GM19025 (cell line): ENCODE measurements at regions not wholly inside any gene's neighbourhood (a gene's known extent, or its start where the extent isn't known, plus 50 kb on each side); places are given as distances from the start of the nearest gene placed in this dataset.

ENCODE experiments used
- ATAC-seq: cut with Tn5 transposase; IDR thresholded peaks from one replicate; pipeline ENCODE4 v1.9.1; 2021; ENCODE audit warnings: mild to moderate bottlenecking, low read depth, moderate library complexity; ENCODE audit not compliant: unreplicated experiment

DNA sequence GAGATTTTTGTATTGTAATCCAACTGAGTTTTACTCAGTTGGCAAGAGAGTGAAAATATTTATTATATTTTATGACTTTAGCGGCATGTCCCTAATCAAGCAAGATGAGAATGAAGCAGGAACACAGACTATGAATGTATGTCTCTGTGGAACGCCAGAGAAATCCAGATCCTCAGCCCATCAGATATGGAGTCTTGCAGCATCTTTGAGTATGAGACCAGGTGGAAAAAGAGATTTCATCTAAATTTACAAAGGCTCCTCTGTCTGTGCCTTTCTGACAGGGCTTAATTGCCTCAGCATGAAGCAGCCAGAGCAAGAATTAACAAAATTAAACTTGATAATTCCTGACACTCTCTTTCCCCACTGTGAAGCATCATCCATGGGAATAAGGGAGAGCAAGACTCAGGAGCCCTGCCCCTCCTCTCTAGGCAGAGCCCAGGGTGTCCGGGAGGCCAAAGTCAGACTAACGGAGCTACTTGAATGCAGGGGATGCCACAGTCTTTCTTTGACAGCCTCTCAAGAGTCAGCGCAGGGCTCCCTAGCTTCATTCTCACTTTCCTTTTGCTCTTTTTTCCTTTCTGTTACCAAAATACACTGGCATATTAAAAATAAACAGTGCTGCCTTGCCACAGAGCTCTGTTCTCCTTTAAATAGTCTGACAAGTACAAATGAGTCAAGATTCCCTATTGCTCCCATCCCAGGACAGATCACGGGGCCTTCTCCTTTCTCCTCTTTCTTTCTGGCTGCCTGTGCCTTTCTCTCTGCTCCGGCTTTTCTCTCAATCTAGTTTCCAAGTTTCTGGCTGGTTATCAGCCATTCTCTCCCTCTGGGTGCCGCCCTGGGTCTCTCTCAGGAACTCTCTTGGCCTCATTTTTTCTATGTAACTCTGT is 132.2 kb upstream of the INHBA start:
- no peak for ATAC-seq

DNA sequence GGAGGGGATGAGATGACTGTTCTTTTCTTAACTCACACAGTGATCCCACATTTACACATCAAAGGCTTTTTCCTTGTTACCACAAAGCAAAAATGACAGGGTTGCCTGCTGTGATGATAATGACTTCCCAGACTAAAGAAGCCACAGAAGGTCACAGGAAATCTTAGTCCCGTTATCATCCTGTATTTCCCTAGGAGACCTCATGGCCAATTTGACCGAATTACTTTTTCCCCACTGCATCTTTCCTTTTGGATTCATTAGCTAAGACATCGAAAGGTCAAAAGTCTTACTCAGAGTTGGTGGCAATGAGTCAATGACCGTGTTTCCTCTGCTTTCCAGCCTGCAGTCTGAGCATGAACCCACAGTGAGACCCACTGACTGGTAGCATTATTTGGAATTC is 130.1 kb upstream of the INHBA start:
- ATAC-seq: no peak

DNA sequence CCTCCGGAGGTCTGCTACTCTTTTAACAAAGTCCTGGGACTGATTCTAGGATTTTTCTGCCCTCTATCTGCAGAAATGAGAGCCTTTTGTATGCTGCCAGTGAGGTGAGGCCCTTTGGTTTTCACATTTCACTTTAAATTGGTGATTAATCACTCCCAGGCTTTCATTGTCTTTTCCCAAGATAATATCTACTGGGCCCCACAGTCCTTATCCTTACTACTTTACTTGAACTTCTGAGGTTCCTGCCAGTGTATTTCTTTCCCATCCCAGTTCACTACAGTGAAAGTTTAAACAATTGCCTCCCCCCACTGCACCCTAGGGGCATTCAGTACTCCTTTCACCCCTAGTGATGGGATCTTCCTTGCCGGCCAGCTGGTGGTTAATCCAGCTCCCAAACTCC is 127.4 kb upstream of the INHBA start:
- no peak for ATAC-seq

DNA sequence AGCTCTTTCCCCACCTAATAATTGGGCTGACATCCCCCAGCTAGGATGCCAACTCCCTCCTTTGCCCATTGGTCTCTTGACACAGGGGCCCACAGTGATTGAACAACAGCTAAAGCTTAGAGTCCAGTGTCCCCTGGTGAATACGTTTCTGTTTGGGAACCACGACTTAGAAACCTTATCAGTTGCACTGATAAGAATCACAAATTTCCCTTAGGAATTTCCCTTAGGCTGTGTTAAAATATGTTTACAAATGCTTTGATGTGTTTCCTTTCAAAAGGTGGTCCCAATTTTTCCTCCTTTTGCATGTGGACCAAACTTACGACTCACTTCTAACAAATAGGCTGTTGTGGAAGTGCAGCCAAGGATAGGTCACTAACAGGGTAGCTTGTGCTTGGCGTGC is 126.0 kb upstream of the INHBA start:
- no peak for ATAC-seq

DNA sequence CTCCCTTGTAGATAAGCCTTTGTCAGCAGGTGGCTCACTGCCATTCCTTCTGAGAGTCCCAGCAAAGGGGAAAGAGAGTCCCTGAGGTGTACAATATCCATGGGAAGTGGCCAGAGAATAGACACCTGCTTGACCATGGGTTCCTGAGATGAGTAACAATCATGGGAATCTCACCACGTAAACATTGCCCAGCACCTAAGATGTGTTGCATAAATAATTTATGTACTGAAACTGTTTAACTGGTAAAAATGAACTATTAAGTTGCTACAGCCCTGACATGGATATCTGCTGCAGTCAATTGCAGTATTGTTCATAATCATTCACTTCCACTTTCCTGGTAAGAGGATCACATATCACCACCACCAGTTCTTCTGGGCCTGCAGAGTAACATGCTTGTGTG is 123.8 kb upstream of the INHBA start:
- no peak for ATAC-seq

DNA sequence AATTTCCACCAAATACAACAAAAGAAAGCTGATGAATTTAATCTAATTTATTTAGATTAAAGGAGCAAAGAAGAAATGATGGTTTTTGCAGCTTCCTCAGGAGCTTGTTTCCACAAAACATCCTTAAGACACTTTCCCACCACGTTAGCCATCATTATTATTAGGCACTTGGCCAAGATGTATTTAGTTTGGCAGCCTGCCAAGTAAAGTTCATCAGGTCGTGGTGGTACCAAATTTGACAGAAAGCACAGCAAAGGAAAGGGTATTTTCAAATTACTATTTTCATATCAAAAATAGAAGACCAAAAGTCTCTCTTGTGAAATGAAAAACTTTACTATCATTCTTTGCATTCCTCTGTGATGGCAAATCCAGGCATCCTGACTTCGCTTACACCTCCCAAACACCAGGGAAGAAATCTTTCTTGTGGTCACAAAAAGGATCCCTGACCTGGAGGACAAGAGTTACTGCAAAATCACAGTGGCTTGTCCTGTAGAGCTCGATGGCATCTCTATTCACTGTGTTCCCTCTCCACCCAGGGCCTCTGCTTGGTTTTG is 123.1 kb upstream of the INHBA start:
- ATAC-seq: no peak

DNA sequence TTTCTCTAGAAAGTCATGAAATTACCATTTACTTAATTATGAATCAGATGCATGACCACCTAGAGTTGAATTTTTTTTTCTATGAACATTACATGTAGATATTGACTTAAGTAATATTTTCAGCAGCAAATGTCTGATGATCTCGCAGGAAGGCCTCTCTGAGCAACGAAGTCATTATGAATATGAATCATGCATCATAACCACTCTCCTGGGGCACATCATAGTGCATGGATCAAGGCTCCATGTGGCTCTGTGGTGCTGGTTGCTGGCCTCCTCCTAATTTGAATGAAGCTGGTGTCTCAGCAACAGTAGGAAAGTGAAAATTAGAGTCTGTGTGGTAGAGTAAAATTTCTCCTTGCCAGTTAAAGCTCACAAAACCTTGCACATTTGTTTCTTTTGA is 121.4 kb upstream of the INHBA start:
- ATAC-seq: no peak

DNA sequence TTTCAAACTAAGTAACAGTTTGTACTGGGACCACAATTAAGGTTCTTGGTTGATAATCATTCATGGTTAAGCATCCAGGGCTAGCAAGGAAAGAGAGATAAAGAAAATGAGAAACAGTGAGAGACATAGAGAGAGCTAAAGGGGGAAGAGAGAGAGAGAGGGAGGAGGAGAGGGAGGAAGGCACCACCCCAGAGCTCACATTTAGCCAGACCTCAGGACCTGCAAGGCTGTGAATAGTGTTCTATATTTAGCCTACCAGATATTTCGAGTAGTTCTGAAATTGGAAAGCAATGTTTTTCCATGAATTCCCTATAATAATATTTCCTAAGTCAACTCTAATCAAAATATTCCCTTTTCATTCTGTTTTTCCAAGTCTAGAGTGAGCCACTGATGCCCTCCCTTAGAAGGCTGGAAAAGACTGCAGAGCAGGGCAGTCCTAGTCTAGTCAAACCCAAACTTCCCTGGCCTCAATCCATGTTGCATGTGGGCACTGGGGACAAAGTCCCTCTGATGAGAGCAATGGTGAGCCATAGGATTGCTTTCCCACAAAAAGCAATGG is 119.4 kb upstream of the INHBA start:
- no peak for ATAC-seq

DNA sequence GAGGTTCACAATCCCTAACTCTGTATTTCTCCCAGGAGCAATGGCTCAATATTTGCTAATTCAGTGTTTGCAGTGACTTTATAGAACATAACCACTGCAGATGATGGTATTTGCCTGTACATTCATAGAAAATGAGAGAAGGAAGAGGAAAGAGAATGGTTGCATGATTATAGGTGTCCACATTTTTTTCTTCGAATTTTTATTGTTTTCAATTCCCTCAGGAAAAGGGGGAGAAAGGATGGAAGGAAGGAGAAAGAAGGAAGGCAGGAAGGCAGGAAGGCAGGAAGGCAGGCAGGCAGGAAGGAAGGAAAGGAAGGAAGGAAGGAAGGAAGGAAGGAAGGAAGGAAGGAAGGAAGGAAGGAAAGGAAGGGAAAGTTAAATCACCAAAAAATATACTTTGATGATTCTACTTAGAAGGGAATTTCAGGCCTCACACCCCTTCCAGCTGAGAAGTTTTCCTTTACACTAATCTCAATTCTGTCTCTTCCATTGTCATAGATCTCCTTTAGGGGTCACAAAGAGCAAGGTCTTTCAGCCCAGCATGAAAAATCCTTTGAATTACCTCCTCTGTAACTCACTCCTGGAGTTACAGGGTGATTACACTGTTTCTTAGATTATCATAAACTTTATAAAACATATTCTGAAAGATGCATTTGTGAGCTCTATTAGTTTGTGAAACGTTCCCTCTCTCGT is 118.8 kb upstream of the INHBA start:
- no peak for ATAC-seq

DNA sequence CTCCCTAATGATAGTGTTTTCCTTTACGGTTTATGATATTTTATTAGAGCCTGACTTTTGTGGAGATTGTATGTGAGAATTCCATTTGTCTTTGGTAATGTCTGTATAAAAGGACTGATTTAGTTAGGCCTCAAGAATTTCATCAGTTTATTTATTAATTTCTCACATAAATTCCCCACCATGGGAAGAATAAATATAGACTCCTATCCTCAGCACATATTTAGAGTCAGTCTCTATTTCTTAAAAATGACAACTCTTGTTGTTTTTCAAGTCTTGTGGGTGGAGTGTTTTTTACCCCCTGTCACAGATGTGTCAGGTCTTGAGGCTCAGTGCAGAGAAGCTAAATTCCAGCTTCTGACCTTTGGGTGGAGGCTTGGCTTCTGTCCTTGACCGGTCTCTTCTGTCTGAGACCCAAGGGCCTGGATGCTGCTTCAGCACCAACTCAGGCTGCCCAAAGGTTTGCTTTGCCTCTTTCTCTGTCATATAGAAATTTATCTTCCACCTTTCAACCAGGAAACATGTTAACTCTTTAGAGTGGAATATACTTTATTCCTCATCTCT is 117.3 kb upstream of the INHBA start:
- ATAC-seq: no peak

DNA sequence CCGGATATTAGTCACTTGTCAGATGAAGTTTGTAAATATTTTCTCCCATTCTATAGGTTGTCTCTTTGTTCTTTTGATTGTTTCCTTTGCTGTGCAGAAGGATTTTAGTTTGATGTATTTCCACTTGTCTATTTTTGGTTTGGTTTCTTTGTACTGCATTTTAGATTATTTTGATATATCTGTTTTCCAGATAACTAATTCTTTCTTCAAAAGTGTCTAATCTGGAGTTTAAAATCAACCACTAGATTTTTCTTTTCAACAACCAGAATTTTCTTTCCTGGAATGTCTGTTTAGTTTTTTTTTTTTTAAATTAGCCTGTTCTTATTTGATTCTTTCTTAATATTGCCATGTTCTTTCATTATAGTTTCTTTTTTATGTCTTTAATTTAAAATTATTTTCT is 116.8 kb upstream of the INHBA start:
- no peak for ATAC-seq

DNA sequence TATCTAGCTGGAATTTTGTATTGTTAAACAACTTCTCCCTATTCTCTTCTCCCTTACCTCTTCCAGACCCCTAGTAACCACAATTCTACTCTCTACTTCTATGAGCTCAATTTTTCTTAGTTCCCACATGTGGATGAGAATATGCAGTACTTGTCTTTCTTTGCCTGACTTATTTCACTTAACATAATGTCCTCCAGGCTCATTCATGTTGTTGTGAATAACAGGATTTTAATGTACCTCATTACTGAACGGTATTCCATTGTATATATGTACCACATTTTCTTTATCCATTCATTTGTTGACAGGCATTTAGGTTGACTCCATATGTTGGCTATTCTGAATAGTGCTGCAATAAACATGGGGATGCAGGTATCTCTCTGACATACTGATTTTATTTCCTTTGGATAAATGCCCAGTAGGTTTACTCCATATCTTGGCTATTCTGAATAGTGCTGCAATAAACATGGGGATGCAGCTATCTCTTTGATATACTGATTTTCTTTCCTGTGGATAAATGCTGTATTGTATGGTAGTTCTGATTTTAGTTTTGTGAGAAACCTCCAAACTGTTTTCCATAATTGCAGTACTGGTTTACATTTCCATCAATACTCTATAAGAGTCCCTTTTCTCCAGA is 116.0 kb upstream of the INHBA start:
- no peak for ATAC-seq

DNA sequence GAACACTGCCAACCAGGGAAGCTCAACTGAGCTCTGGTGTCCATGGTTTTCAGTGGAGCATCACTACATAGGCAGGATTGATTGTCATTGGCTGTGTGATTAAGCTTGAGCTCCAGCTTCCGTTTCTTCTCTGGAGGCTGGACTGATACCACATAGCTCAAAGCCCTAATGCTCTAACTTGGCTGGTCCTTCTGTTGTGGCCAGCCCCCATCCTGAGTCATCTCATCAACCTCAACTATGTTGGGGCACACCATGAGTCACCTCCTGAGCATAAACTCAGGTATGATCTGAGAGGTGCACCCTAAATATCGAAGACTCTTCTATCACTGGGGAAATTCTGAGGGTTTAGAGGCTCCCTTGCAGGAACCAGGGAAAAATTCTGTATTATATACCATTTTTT is 114.5 kb upstream of the INHBA start:
- peak; percentile 65 for ATAC-seq

DNA sequence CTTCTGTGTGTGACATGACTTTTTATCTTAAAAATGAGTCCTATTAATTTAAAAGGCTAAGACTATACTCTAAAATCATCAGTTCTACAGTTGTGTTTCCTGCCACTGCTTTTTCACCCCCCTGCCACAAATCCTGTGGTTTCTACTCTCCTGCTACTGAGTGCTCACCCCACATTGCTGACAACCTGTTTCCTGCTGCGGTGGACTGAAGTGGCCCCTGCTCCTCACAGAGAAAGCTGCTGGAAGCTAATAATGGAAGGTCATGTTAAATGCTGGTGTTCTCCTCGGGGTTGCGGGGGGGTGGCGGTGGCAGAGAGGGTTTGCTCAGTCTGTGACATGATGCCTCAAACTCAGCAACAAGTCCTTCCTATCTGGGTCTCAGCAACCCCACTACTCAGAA is 113.2 kb upstream of the INHBA start:
- ATAC-seq: no peak

DNA sequence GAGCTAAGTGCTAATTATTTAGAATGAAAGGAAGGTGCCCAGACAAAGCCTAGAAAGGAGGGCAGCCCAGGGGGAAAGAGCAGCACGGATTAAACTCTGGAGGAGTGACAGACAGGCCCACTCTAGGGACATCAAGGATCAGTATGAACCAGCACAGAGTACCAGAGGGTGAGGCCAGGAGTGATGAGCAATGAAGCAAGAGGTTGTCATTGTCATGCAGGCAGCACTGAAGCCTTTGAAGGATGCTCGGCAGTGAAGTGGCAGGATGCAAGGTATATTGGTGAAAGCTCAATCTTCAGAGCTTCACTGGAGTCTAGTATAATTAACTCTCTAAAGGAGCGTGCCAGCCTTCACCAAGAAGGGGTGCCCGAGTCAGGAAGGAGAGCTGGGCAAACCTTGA is 112.0 kb upstream of the INHBA start:
- ATAC-seq: no peak

DNA sequence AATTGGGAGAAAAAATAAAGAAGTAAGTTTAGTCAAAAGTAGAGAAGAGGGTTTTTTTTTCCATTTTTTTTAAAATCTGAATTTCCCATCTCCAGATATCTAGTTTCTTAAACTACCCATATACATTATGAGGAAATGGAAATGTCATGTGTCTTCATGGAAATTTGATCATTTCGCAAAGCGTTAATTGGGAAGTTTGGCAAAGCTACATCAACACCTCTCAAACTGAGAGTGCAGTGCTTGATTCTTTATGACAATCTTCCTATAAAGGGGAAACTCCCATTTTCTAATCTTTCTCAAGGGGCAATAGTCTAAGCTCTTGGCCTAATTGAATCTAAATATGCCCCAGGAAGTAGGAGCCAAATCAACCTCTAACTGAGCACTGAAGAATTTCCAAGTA is 110.4 kb upstream of the INHBA start:
- no peak for ATAC-seq

DNA sequence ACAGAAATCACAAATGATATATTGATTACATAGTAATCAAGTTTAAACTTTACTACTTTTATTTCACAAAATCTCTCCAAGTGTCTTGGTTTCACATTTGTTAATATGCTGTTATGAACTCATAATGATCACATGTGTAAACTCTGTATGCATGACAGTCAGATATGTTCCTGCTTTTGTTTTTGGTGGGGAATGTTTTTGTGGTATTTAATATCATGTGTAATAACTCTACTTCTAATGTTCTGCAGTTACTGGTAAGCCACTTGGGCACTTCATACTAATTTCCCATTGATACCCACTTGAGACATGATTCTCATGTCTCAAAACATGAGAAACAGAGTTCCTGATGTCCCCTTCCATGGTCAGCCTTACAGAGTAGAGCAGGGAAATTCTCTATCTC is 109.1 kb upstream of the INHBA start:
- no peak for ATAC-seq

DNA sequence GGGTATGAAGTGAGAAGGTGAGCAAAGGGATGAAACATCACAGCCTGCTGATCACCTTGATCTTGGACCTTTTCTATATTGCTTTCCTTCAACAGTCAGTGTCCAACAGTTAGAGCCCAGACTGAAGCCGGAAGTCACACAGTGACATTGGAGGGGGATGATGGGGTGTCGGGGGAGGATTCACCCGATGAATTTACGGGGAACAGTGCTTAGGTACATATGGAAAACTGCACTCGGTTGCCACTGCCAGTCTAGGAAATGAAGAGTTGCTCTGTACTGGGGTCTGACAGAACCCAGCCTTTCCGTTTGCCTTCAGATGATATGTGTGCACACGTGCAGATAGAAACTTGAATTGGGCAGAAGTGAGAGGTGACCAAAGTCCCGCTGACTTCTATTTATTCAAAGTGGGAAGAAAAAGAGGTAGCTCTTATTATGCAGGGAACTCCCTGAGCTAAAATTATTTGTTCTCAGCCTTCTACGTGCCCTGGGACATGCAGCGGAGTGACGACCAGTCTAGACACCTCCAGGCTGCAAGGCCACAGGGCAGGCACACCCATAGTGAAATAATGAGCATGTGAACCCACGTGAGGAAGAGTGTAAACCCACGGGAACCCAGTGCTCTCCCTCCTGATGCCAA is 107.2 kb upstream of the INHBA start:
- ATAC-seq: peak; percentile 93

DNA sequence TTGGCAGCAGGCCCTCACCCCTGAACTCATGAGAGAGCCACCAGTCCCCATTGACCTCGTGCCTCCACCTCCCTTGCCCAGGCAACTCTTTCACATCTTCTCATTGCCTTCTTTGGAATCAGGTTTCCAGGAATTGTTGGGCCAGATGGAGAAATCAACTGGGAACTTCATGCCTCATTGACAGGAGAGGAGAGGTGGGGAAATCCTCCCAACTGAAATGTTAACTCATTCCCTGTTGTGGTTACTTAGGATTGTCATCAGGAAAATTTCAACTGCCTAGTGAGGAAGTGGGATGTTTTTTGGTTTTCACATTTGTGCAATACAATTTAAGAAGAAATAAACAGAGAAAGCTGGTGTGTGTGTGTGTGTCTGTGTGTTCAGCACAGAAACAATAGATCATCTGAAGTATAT is 106.6 kb upstream of the INHBA start:
- ATAC-seq: no peak

DNA sequence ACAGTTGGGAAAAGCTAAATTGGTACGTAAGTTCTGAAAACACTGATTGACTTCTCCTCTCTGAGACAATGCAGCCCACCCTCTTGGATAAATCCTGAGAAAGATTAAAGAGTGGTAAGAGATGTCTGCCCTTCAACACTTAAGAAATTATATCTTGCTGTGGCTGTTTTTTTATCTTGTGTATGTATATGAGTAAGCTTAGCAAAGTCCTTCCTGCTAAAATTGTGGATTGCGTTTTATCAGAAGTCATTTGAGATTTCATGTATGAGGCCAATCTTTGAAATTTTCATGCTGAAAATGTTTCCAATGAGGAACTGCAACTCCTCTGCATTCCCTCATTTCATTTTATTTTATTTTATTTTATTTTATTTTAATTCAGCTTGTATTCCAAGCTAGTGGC is 106.2 kb upstream of the INHBA start:
- no peak for ATAC-seq
